Ascending aorta (tissue), 2 donors: ENCODE measurements at regions not wholly inside any gene's neighbourhood (a gene's known extent, or its start where the extent isn't known, plus 50 kb on each side); places are given as distances from the start of the nearest gene placed in this dataset.
A peak's percentile ranks its signal among the peaks of the same experiment; 100 is the strongest.

Experiments used
- DNase-seq, 2 donors: peaks; one replicate each; pipeline ENCODE4 v3.0.0-alpha.2; 2019; ENCODE audit warnings: low spot score in 2 of 2
- H3K27ac ChIP-seq, 2 donors: fragments of 200-600 bp; sonication (generic); one replicate each; pipeline ENCODE4 v1.5.1; 2016 to 2017; ENCODE audit warnings: mild to moderate bottlenecking in 1 of 2
- H3K27me3 ChIP-seq: fragments of 200-600 bp; sonication (generic); one replicate; pipeline ENCODE4 v1.5.1; 2017
- H3K36me3 ChIP-seq, 2 donors: fragments of 200-600 bp; sonication (generic); one replicate each; pipeline ENCODE4 v1.5.1; 2016
- H3K4me1 ChIP-seq, 2 donors: fragments of 200-600 bp; sonication (generic); one replicate each; pipeline ENCODE4 v1.5.1; 2016 to 2017; ENCODE audit warnings: mild to moderate bottlenecking in 1 of 2
- H3K4me3 ChIP-seq, 2 donors: fragments of 200-600 bp; sonication (generic); one replicate each; pipeline ENCODE4 v1.5.1; 2016 to 2017; ENCODE audit warnings: mild to moderate bottlenecking in 1 of 2
- H3K9me3 ChIP-seq, 2 donors: fragments of 200-600 bp; sonication (generic); one replicate each; pipeline ENCODE4 v1.5.1; 2016
- CTCF ChIP-seq, 3 experiments: fragments of 200-600 bp in 2 of 3; fragments of 450-650 bp in 1 of 3; sonication (generic) in 2 of 3; IDR thresholded peaks; one replicate each; pipeline ENCODE4 v1.5.1; 2016 to 2019; ENCODE audit warnings: antibody characterized with exemption in 3 of 3, mild to moderate bottlenecking in 1 of 3, moderate library complexity in 1 of 3
- intact Hi-C: fragments of 100-400 bp; cut with DNase I; formaldehyde crosslinking; loops from one replicate; pipeline ENCODE4 v1.15.1; 2023

- Histone ChIP-seq H3K36me3 (no peaks in the 10 kb centered on the region), H3K9me3 (no peaks in the 10 kb centered on the region), H3K4me1 (peaks cover 0 to 5% of the 10 kb centered on the region in 2 donors), H3K4me3 (no peak overlapping the region), H3K27ac (no peak overlapping the region), H3K27me3 (no peaks in the 10 kb centered on the region)
- intact Hi-C loops, result loop anchor here (1.0 kb wide), 1 partner anchor 468 kb away; no protein-coding TSS in a partner anchor
- TF ChIP-seq CTCF (IDR thresholded peaks at IDR 0.05), result no peak
- no peak for DNase-seq
Measured at GRCh38 chr17:68777856-68778694, 176.9 kb upstream of the FAM20A start.

DNA sequence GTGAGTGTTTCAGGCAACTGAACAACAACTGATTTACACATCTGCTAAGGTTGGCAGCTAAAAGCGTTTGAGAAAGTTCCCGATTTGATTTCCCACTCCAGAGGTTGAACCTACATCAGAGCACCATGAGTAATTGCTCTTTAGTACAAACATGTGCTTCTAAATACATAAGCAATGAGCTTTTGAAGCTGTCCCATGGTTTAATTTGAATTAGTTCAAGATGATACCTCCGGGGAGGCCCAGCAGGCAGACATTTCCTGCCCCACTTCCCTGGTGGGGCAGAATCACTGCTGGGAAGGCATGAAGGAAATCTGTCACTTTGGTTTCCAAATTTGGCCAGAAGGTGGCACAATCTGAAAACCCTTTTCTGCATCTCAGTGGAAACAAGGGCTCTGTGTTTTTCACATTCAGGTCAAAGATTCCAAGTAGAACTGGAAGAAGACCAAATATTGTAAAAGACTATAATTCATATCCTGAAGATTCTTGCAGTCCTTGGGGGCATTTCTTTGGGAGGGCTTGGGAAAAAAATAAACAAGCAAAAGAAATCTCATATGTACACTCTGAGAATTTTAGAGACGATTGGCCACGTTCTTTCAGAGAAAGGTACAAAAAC lies 176.2 kb upstream of the FAM20A start:
- intact Hi-C loops, result loop anchor here (1.0 kb wide), 1 partner anchor 469 kb away; no protein-coding TSS in a partner anchor
- Histone ChIP-seq H3K36me3 (no peaks in the 10 kb centered on the region), H3K9me3 (no peaks in the 10 kb centered on the region), H3K27me3 (no peaks in the 10 kb centered on the region), H3K27ac (no peak overlapping the region), H3K4me1 (peaks cover 0 to 5% of the 10 kb centered on the region in 2 donors), H3K4me3 (no peak overlapping the region)
- TF ChIP-seq CTCF (IDR thresholded peaks at IDR 0.05), result peak; percentile 42 to 68 (median 66)
- DNase-seq, result peak in 1 of 2 donors; percentile 79

DNA sequence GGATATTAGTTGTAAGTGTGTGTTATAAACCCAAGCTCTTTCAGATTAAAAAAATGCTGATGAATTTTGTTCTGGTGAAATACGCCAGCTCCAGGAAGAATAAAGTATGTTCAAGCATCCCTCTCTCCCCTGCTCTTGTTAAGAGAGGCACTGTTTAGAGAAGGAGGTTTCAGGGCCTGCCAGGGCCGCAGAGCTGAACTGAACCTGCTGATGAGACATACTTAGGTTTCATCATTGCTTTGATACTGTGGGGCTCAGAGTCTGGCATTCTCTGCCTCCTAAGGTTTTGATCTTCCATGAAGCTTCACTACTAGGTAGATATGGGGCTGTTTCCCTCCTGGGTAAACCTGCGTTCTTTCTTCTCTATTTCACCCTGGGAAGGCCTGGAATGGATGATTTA lies 175.3 kb upstream of the FAM20A start:
- no peaks in the 10 kb centered on the region for H3K27me3 ChIP-seq
- DNase-seq, result no peak
- no peak for TF ChIP-seq CTCF (IDR thresholded peaks at IDR 0.05)
- no peak overlapping the region for H3K27ac ChIP-seq
- H3K36me3 ChIP-seq, result no peaks in the 10 kb centered on the region
- no peaks in the 10 kb centered on the region for H3K9me3 ChIP-seq
- H3K4me1 ChIP-seq, result peaks cover 0 to 5% of the 10 kb centered on the region in 2 donors
- no peak overlapping the region for H3K4me3 ChIP-seq
- intact Hi-C loops, result no loop called here

- intact Hi-C loops, result no loop called here
Measured at GRCh38 chr17:68775969-68776368, 174.8 kb upstream of the FAM20A start.

DNA sequence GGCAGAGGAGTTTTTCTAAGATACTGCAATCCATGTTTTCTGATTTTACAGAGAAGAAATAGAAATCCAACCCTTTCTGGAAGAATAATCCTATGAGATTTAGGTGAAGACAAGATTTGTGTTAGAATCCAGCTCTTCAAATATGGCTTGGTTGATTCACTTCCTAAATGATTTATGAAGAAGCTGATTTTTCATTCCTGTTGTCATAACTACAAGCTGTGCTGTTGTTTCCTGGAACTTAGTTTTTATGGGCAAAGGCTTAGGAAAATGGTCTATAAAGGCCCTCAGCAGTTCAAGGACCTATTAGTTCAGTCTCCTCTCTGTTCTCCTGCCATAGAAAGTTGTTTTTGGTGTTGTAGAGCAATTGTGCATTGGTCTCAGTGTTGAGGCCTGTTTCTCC lies 174.2 kb upstream of the FAM20A start:
- no peak for DNase-seq
- TF ChIP-seq CTCF (IDR thresholded peaks at IDR 0.05), result no peak
- peaks cover 0 to 5% of the 10 kb centered on the region in 2 donors for H3K4me1 ChIP-seq
- H3K9me3 ChIP-seq, result no peaks in the 10 kb centered on the region
- H3K27me3 ChIP-seq, result no peaks in the 10 kb centered on the region
- intact Hi-C loops, result no loop called here
- H3K27ac ChIP-seq, result peak overlapping the region; percentile 19 to 39
- no peak overlapping the region for H3K4me3 ChIP-seq
- no peaks in the 10 kb centered on the region for H3K36me3 ChIP-seq

More at GRCh38 chr17:68775969-68776368, 174.8 kb upstream of the FAM20A start:
- Histone ChIP-seq H3K4me1 (peaks cover 0 to 5% of the 10 kb centered on the region in 2 donors), H3K27me3 (no peaks in the 10 kb centered on the region), H3K4me3 (no peak overlapping the region), H3K9me3 (no peaks in the 10 kb centered on the region), H3K27ac (peak overlapping the region in 1 of 2 donors; percentile 39), H3K36me3 (no peaks in the 10 kb centered on the region)
- TF ChIP-seq CTCF (IDR thresholded peaks at IDR 0.05), result no peak
- no peak for DNase-seq
